ENCODE measurements at regions not wholly inside any gene's neighbourhood (a gene's known extent, or its start where the extent isn't known, plus 50 kb on each side); places are given as distances from the start of the nearest gene placed in this dataset.

DNA sequence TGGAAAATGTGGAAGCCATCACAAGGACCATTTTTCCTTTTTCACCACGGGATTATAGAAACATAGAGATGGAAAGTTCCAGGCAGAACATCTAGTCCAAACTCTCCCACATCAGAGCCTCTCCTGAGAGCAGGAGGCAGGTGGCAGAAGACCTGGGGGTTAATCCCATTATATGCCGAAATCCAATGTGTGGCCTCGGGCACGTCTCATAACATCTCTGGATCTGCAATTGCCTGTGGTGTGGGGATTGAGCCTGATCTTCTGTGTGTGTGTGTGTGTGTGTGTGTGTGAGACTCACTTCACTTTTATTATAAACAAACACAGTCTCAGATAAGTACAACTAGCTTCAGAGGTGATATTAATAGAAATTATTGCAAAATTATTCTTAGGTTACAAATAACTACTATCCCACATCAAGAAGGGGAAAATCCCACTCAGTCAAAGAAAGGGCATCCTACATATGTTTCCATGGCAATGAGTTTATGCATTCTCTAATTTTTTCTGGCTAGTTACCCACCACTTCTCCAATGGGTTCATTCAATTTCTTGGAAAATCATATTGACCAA, 199.1 kb downstream of the FOXL1 start:
- no peak for DNase-seq

DNA sequence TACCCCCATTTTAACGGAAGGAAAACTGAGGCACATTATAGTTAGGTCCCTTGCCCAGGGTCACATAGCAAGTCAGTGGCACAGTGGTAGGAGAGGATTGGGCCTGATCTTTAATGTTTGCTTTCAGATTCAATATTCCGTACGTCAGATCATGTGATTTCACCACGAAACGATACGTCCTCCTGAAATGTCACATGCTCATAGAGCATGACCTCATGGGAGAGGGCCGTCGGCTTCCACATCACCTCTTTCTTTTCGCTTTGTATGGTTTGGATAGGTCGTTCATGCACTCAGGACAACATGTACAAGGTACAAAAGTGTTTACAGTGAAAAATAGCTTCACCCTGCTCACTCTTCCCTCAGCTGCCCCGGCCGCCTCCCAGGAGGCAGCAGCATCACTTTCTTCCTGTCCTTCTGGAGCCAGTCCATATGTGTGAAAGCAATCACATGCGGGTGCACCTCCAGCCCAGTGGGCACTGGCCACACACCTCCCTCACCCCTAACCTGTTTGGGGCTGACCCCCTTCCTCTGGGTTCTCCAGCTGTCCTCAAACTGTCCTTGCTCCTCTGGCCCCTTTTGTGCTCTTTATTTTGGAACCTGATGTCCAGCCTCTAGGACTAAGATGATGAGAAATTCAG, 199.9 kb downstream of the FOXL1 start:
- DNase-seq = no peak

GRCh38 chr16:86778978-86779377, 200.6 kb downstream of the FOXL1 start:
- no peak for DNase-seq

- DNase-seq = no peak
Measured at GRCh38 chr16:86781046-86781445, 202.7 kb downstream of the FOXL1 start.

- peak; percentile 16 for DNase-seq
Measured at GRCh38 chr16:86783636-86784626, 205.6 kb downstream of the FOXL1 start.

DNA sequence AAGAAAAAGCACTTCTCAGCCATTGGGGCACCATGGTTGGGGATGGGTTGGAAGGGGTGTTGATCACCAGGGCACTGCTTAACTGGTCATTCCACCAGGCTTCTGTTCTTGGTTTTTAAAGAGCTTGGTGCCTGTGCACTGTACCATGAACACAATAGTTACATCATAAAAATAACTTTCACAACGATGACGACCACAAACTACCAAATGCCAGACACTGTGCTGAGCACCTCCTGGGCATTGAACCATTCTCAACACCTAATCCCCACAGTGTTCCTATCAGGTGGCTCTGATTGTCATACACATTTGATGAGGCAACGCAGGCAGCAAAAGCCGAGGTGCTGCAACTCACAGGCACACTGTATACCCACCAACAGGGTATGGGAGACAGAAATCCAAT, 208.0 kb downstream of the FOXL1 start:
- DNase-seq = no peak

DNA sequence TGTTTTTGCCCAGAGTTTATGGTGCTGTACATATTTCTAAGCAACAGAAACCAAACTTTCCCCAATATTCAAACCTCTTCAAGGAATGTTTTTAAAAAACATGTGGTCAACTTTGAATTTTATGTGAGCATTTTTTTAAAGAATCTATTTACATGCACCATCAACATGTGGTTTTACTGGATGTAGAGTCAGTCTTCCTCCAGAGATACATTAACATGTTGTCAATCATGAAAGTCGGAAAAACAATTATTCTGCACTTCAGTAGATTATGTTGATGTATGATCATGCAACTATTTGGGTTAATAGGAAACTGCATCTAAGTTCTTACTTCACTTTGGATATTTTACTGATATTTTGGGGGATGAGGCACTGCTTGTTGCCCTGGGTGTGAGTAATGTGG, 208.6 kb downstream of the FOXL1 start:
- DNase-seq = no peak

GRCh38 chr16:86787538-86787937, 209.2 kb downstream of the FOXL1 start:
- no peak for DNase-seq

- peak; percentile 28 for DNase-seq
Measured at GRCh38 chr16:86789621-86790051, 211.3 kb downstream of the FOXL1 start.

- DNase-seq = no peak
Measured at GRCh38 chr16:86791287-86792035, 213.1 kb downstream of the FOXL1 start.

GRCh38 chr16:86794216-86794864, 216.0 kb downstream of the FOXL1 start:
- no peak for DNase-seq

DNA sequence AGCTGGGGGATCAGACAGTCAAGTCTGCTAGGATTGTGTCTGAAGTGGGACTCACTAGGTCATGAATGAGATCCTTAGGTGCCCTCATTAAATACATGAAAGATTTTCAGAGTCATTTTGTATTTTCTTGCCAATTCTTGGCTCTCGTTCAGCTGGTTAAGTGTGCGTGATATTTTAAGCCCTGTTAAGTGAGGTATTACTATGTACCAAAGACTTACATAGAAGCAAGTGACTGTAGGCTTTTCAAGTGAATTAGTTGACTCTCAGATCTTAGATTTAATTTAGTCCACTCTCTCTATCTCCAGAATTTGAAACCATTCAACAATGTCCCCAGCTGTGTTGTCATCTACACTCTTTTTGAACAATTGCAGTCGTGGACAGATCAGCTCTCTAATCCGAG, 219.4 kb downstream of the FOXL1 start:
- no peak for DNase-seq

- DNase-seq = peak; percentile 13
Measured at GRCh38 chr16:86798247-86799041, 220.1 kb downstream of the FOXL1 start.

DNA sequence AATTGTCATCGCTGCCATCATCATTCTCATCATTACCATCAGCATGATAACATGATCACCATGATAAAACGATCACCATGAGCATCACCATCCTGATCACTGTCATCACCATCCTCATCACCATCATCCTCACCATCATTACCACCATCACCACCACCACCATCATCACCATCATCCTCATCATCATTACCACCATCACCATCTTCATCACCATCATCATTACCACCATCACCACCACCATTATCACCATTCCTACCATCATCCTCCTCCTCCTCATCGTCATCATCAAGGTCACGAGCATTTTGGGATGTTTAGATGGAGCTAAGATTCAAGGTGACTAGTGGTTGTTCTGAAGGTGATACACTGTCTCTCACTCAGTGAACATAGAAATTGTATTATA, 221.0 kb downstream of the FOXL1 start:
- no peak for DNase-seq

- DNase-seq = no peak
Measured at GRCh38 chr16:86800894-86801293, 222.5 kb downstream of the FOXL1 start.

DNA sequence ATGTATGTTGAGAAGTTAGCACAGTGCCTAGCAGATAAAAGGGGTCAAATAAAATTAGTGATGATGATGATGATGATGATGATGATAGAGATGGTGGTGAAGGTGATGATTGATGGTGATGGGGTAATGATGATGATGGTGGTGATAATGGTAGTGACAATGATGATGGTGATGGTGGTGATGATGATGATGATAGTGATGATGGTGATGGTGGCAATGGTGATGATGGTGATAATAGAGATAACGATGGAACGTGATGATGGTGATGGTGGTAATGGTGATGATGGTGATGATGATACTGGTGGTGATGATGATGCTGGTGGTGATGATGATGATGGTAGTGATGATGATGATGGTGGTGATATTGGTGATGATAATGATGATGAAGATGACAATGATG, 223.7 kb downstream of the FOXL1 start:
- DNase-seq = no peak

DNA sequence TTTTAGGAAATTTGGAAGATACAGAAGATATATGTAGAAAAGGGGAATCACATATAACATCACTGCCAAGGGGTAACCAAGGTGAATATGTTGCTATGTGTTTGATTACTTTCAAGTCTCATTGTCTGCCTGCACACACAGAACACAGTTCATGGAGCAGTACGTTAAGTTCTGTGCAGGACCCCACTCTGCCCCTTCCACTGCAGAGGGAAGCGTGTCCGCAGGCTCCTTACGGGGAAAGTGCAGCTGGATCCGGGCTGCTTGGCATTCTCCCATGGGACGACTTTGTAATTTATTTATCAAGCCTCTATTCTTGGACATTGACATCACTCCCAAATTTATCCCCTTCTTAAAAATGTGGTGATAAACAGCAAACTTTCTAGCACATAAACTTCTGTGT, 226.8 kb downstream of the FOXL1 start:
- DNase-seq = no peak

DNA sequence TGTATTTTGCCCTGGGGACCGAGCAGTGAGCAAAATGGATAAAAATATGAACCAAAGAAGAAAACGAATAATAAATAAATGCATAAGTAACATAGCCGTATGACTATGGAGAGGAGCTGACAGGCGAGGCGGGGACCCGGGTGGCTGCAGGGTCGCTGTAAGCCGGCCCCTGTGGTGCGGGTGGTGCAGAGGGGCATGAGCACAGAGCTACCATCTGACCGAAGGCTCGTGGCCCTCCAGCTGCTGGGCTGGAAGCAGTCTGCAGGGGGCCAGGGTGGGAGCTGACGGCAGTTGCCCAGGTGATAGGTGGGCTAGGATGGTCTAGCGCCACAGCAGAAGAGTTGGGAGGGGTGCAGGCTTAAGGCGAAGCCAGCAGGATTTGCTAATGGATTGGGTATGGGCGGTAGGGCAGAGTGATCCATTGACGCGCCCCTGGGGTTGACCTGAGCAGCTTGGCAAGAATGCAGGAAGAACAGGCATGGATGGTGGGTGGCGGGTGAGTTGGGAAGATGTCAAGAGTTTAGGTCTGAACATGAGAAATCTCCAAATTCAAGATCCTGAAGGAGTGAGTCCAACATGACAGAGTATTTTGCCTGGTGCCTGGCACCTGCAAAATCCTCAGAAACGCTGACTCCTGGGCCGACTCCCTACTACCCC, 228.0 kb downstream of the FOXL1 start:
- DNase-seq = no peak

DNA sequence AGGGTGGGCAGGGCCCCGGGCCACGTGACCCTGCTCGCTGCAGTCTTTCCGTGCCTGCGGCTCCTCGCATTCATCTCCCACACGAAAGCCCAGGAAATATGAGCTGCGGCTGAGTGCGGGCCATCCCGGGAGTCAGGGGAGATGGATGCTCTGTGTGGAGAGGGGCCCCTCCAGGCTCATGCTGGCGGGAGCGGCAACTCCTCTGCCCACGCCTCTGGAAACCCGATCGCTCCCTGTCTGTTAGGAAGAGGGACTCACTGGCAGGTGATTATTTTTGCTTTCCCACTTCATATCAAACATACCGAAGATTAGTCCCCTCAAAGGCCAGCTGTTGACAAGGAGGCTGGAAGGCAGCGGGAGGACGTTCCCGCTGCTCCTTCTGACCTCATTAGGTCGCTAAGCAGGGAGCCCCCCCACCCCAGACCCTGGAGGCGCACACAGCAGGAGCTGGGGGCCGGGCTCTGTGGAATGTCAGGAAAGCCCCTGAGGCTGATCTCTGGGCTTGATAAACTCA, 228.5 kb downstream of the FOXL1 start:
- DNase-seq = no peak

- DNase-seq = no peak
Measured at GRCh38 chr16:86808863-86809444, 230.6 kb downstream of the FOXL1 start.

Data from EL (cell line).